B cell (primary cell): ENCODE measurements at regions not wholly inside any gene's neighbourhood (a gene's known extent, or its start where the extent isn't known, plus 50 kb on each side); places are given as distances from the start of the nearest gene placed in this dataset.

Source experiments
- ATAC-seq: fragments of 200-7000 bp; cut with Tn5 transposase; one replicate; pipeline ENCODE4 v1.10.0; 2021; ENCODE audit warnings: low read depth, mild to moderate bottlenecking, moderate number of reproducible peaks, moderate library complexity
- CTCF ChIA-PET: fragments of 350-600 bp; sonication (Branson Sonifier 250); formaldehyde crosslinking; loops from one replicate; lab custom pipeline; 2021; ENCODE audit warnings: antibody characterized with exemption, inconsistent platforms; lab: Charles Lee
- POLR2A ChIA-PET: fragments of 350-600 bp; sonication (Branson Sonifier 250); formaldehyde crosslinking; loops from one replicate; lab custom pipeline; 2021; ENCODE audit warnings: antibody characterized with exemption; lab: Charles Lee
- DNase-seq: peaks from one replicate; pipeline ENCODE4 v3.0.0; 2013
- H2AFZ ChIP-seq: 2 replicates; pipeline ENCODE4 v1.6.1; 2012; ENCODE audit warnings: mild to moderate bottlenecking, low read depth, low read length; ENCODE audit not compliant: insufficient read depth, poor library complexity, severe bottlenecking
- H3K27ac ChIP-seq, 2 donors: 1 replicate in 1 of 2; 2 replicates in 1 of 2; pipeline ENCODE4 v1.5.1; 2012 to 2013; ENCODE audit warnings: low read length in 2 of 2, mild to moderate bottlenecking in 2 of 2, moderate library complexity in 1 of 2
- H3K27me3 ChIP-seq, 4 experiments: fragments of 200-600 bp in 1 of 4; sonication (generic) in 1 of 4; replicated peaks in 1 of 4; 1 replicate in 2 of 4; 2 replicates in 2 of 4; pipeline versions ENCODE4 v1.6.1 to v1.7.0; 2013 to 2016; ENCODE audit warnings: low read length in 3 of 4, mild to moderate bottlenecking in 2 of 4, mixed read lengths in 1 of 4, moderate library complexity in 1 of 4; ENCODE audit not compliant: insufficient read depth in 4 of 4, control insufficient read depth in 3 of 4; ENCODE audit errors: control extremely low read depth in 1 of 4
- H3K36me3 ChIP-seq, 2 experiments: replicated peaks in 1 of 2; 1 replicate in 1 of 2; 2 replicates in 1 of 2; pipeline versions ENCODE4 v1.6.1 to v1.7.1; 2013; ENCODE audit warnings: low read length in 1 of 2; ENCODE audit not compliant: insufficient read depth in 2 of 2, control insufficient read depth in 1 of 2; ENCODE audit errors: control extremely low read depth in 1 of 2, extremely low read depth in 1 of 2
- H3K4me1 ChIP-seq, 2 donors: fragments of 200-600 bp in 1 of 2; sonication (generic) in 1 of 2; 1 replicate in 1 of 2; 2 replicates in 1 of 2; pipeline versions ENCODE4 v1.5.1 to v1.6.1; 2013 to 2017; ENCODE audit warnings: low read length in 2 of 2; ENCODE audit not compliant: control insufficient read depth in 2 of 2, insufficient read depth in 2 of 2
- H3K4me2 ChIP-seq: replicated peaks from 2 replicates; pipeline ENCODE3; 2012; ENCODE audit warnings: mild to moderate bottlenecking, low read depth, low read length; ENCODE audit not compliant: poor library complexity, severe bottlenecking
- H3K4me3 ChIP-seq, 5 experiments: fragments of 200-600 bp in 1 of 5; sonication (generic) in 1 of 5; 1 replicate in 3 of 5; 2 replicates in 2 of 5; pipeline versions ENCODE4 v1.5.1 to v1.7.0; 2011 to 2016; ENCODE audit warnings: low read length in 4 of 5, mild to moderate bottlenecking in 4 of 5, low read depth in 2 of 5, control low read depth in 1 of 5, moderate library complexity in 1 of 5; ENCODE audit not compliant: insufficient read depth in 1 of 5; ENCODE audit errors: control extremely low read depth in 1 of 5, extremely low read depth in 1 of 5
- H3K79me2 ChIP-seq: fragments of 200-600 bp; sonication (generic); one replicate; pipeline ENCODE4 v1.6.0; 2016; ENCODE audit warnings: low read length; ENCODE audit not compliant: control insufficient read depth, insufficient read depth
- H3K9ac ChIP-seq: fragments of 200-600 bp; sonication (generic); 2 replicates; pipeline ENCODE4 v1.6.1; 2017; ENCODE audit warnings: mild to moderate bottlenecking, low read length, moderate library complexity
- H3K9me3 ChIP-seq, 3 donors: one replicate each; pipeline versions ENCODE4 v1.6.1 to v1.7.1; 2013; ENCODE audit warnings: low read length in 2 of 3; ENCODE audit not compliant: control insufficient read depth in 2 of 3, insufficient read depth in 1 of 3; ENCODE audit errors: control extremely low read depth in 1 of 3
- H4K20me1 ChIP-seq: 2 replicates; pipeline ENCODE4 v1.6.0; 2012; ENCODE audit warnings: mild to moderate bottlenecking, low read length; ENCODE audit not compliant: insufficient read depth, control insufficient read depth, poor library complexity, severe bottlenecking
- H3K27ac Mint-ChIP-seq: one replicate; pipeline ENCODE4 v1.8.0; 2021; ENCODE audit warnings: mixed read lengths
- H3K27me3 Mint-ChIP-seq: one replicate; pipeline ENCODE4 v1.8.0; 2021; ENCODE audit warnings: mixed read lengths
- H3K4me1 Mint-ChIP-seq: one replicate; pipeline ENCODE4 v1.8.0; 2021; ENCODE audit warnings: mixed read lengths
- H3K4me3 Mint-ChIP-seq: one replicate; pipeline ENCODE4 v1.8.0; 2021; ENCODE audit warnings: mixed read lengths
- H3K9me3 Mint-ChIP-seq: one replicate; pipeline ENCODE4 v1.8.0; 2022; ENCODE audit warnings: mixed read lengths; ENCODE audit not compliant: insufficient read depth
- CTCF ChIP-seq: fragments of 200-600 bp; IDR thresholded peaks from one replicate; pipeline ENCODE4 v1.8.0; 2022; ENCODE audit warnings: antibody characterized with exemption, mild to moderate bottlenecking
- EZH2 ChIP-seq: IDR thresholded peaks from 2 replicates; pipeline ENCODE4 v1.6.1; 2012; ENCODE audit warnings: borderline replicate concordance, low read depth, mild to moderate bottlenecking, moderate library complexity, low read length; ENCODE audit not compliant: insufficient read depth, poor library complexity, severe bottlenecking
- WGBS: methylation state at CpG from one replicate; pipeline ENCODE4 v1.1.5; 2013; ENCODE audit warnings: missing lambda C conversion rate; ENCODE audit not compliant: insufficient coverage; 5-methylcytosine and 5-hydroxymethylcytosine counted together
- intact Hi-C: fragments of 100-400 bp; cut with micrococcal nuclease; formaldehyde crosslinking; loops from one replicate; pipeline ENCODE4 v1.10.0; 2022

- H3K4me3 Mint-ChIP-seq = no peak overlapping the region
- POLR2A ChIA-PET = no interaction called here
- no CpG with 5 or more reads among the region's 2 CpGs for WGBS
These were observed 219.0 kb downstream of the RWDD3 start for GRCh38 chr1:95453053-95453452.

GRCh38 chr1:95467036-95467435, 233.0 kb downstream of the RWDD3 start:
- no CpG with 5 or more reads among the region's 1 CpG for WGBS
- CTCF ChIA-PET = no interaction called here
- peaks cover 1% of the 10 kb centered on the region for H3K9me3 Mint-ChIP-seq

More at GRCh38 chr1:95453053-95453452, 219.0 kb downstream of the RWDD3 start:
- no peaks in the 10 kb centered on the region for H3K27me3 ChIP-seq
- Mint-ChIP-seq H3K27me3 (no peaks in the 10 kb centered on the region), H3K27ac (no peak overlapping the region), H3K4me1 (no peaks in the 10 kb centered on the region), H3K9me3 (peaks cover 4% of the 10 kb centered on the region)
- peaks cover 0 to 15% (median 0%) of the 10 kb centered on the region in 3 donors for H3K9me3 ChIP-seq
- no peaks in the 10 kb centered on the region for H3K4me1 ChIP-seq
- H3K4me3 ChIP-seq = no peak overlapping the region
- no peaks in the 10 kb centered on the region for H3K36me3 ChIP-seq
- H3K4me2 ChIP-seq = no peak overlapping the region
- H3K79me2 ChIP-seq = no peaks in the 10 kb centered on the region
- CTCF ChIA-PET = no interaction called here
- ATAC-seq = no peak
- no peak for TF ChIP-seq EZH2
- TF ChIP-seq CTCF = no peak
- no peak overlapping the region for H3K9ac ChIP-seq
- no peak overlapping the region for H2AFZ ChIP-seq
- H4K20me1 ChIP-seq = no peaks in the 10 kb centered on the region
- no peak for DNase-seq
- intact Hi-C loops = no loop called here
- H3K27ac ChIP-seq = no peak overlapping the region

More at GRCh38 chr1:95467036-95467435, 233.0 kb downstream of the RWDD3 start:
- Histone ChIP-seq H3K4me1 (no peaks in the 10 kb centered on the region), H3K36me3 (no peaks in the 10 kb centered on the region), H2AFZ (no peak overlapping the region), H3K27me3 (no peaks in the 10 kb centered on the region), H4K20me1 (no peaks in the 10 kb centered on the region), H3K9me3 (no peaks in the 10 kb centered on the region), H3K27ac (no peak overlapping the region), H3K79me2 (no peaks in the 10 kb centered on the region), H3K4me2 (no peak overlapping the region), H3K9ac (no peak overlapping the region), H3K4me3 (no peak overlapping the region)
- Mint-ChIP-seq H3K27me3 (no peaks in the 10 kb centered on the region), H3K4me3 (no peak overlapping the region), H3K27ac (no peak overlapping the region), H3K4me1 (no peaks in the 10 kb centered on the region)
- no peak for ATAC-seq
- no peak for DNase-seq
- TF ChIP-seq EZH2 (no peak), CTCF (no peak)
- intact Hi-C loops = no loop called here
- POLR2A ChIA-PET = no interaction called here
